ENCODE measurements at regions not wholly inside any gene's neighbourhood (a gene's known extent, or its start where the extent isn't known, plus 50 kb on each side); places are given as distances from the start of the nearest gene placed in this dataset.
A peak's percentile ranks its signal among the peaks of the same experiment; 100 is the strongest.
"Not testable (repeated sequence)": the region's sequence is repeated elsewhere in the genome, so short reads cannot be mapped to it uniquely, and the experiment has no call there.

DNA sequence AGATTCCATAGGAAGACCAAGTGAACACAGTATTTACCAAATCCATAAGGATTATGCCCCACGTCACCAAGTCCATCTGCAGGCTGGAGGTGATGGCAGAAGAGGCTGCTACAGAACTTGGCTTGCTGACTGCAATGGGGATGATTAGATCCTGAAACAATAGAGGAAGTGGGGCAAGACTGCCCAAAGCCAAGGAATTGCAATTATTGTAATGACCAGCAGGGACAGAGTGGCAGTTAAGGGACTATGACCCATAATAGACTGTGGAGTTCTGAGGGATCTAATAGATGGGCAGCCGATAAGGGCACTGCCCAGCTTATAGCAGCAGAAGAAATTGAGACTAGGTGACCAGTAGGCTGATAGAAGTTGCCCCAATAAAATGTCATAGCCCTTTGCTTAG, 108.4 kb downstream of the MINAR1 start:
- no peak for DNase-seq

DNA sequence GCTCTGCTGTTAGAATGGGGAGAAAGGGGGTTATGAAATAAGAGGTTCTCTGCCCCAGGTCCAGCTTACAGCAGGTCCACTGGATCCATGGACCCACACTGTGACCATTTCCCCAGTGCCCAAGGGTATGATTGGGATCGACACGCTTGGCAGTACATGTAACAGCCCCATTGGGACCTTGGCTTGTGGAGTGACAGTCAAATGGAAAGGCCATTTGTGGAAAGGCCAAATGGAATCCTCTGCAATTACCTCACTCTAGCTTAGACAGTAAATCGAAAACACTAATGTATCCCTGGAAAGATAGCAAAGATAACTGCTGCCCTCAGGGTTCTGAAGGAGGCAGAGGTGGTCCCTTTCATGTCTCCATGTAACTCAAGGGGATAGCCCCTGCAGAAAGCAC, 109.1 kb downstream of the MINAR1 start:
- no peak for DNase-seq

DNA sequence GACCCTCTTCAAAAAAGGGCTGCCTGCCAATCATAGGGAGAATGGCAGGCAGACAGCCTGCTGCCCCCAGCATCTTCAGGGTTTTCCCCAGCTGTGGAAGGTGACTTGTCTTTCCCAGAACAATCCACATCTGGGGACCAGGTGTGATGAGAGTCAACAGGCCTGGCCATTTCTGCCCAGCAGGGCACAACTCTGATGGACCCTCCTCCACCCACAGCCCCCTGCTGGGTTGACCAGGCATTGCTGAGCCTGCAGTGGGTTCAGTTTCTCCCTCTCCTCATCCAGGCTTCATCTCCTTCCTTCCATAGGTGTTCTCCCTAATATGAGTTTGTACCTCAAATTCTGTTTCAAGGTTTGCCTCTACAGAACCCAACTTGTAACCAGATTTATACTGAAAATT, 111.0 kb downstream of the MINAR1 start:
- DNase-seq, result no peak

DNA sequence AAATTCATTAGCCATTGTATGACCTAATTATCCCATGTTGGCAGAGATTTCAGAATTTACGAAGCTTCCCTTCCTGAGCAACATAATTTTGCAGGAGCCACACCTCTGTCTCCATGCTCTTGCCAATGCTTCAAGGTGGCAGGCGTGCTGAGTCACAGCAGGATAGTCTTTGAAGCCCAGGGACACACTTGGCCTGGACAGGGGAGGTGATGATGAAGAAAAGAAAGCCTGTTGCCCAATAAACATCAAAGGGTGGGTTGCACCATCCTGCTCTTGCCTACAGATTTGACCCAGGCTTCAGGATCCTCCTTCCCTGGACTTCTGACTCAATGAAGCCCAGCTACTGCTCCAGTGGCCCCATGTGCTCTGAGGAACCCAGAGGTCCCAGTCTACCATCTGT, 117.1 kb downstream of the MINAR1 start:
- DNase-seq, result no peak

DNA sequence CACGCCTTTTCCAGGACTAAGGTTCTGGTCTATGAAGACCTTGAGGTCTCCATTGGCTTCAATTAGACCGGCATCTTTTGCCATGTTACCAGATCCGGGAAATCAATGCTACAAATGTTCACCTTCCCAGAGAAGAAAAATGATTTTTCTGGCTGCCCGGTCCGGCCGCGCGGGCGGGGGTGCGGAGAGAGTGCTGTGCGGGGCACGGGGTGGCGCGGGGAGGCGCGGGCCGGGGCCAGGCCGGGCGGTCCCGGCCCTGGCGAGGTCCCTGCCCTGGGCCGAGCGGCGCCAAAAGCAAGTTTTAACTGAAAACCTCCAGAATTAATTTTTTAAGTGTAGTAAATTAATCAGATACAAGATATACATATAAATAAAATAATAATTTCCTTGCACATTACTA, 128.2 kb downstream of the MINAR1 start:
- DNase-seq, result no peak

DNA sequence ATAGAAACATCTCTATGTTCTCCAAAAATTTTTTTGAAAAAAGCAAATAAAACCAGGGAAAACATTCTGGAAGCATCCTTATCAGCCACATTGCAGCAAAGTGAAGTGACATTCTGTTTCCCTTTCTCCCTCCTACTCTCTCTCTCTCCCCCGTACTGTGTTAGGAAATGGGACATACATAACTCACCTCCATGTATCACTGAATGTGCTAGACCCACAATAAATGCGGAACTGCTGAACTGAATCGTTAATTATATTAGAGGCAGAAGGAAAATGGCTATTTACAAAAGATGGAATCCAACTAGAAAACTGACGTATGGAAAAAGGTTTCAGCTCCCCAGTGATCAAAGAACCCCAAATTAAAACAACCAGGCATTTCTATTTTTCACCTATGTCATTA, 129.8 kb downstream of the MINAR1 start:
- no peak for DNase-seq

DNA sequence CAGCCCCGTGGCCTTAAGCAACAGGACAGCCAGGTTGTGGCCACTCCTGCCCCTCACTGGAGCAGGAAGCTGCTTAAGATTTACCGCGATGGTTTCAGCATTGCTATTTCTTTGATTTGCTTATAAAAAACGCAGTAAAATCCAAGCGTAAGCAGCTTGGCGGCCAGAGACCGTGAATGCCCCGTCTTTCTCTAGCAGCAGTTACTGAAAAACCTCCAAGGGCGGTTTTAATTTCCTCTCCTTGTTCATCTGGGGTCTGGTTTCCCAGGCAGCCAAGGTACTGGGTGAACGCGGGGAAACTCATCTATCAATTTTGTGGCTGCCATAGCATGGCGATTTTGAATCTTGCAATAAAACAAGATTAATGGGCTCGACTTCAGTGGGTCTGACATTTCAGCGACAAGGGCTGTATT, 130.3 kb downstream of the MINAR1 start:
- DNase-seq, result no peak

DNA sequence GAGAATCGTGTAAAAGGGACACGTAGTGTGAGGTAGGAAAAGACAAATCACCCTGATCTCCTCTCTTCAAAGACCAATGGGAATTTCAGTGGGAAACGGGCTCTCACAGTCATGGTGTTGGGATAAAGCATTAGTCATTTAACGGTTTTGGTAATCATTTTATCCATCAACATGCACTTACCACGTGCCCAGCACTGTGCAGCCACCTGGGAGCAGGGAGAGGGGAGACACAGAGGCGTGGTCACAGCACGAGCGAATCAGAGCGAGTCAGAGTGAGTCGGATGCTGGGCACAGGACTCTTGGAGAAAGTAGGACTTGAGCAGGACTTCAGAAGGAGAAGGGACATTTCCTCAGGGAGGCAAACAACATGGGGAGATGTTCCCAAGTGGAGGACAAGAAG, 130.8 kb downstream of the MINAR1 start:
- no peak for DNase-seq

DNA sequence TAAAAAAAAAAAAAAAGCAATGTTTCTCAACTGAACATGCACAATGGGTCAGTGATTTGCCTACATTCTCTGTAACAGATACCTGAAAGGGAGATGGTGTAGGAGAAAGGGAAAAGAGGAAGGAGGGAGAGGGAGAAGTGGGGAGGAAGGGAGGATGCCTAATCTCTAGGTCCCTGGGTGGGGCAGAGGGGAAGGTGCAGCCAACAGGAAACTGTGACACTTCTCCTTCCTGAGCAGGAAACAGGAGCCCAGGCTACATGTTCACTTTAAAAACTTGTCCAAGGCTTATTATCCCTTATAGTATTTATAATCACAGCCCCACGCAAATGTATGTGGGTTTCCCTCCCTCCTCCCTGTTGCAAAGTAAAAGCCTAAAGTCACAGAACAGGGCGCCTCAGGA, 137.9 kb downstream of the MINAR1 start:
- DNase-seq, result no peak

DNA sequence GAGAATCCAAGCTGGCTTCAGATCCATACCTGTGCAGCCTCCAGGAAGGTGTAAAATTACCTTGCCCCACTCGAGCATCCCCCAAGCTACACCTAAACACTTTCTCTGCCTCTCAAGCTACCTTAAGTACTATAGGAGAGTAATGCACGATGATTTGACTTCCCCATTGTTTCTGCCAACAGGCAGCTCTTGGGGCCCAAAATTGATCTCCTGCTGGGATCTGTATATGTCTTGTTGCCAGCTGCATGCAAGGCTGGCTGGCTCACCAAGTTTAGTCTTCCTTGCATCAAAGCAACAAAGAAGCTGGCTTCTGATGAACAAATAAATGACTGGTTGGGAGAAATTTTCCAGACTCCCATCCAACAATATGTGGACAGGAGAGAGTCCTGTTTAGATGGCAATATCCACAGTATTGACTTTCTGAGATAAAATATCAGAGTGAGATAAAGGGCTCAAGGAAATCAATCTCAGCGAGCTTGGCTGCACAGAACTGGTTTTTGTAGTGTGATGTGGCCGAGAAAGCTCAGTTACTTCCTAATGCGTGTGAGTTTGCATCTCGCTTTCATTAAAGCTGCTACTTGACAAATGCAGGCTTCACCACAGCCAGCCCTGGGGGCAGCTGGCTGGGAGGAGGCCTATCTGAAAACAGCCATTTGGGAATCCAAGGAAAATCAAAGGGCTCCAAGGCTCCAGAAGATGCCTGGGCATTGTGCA, 140.7 kb downstream of the MINAR1 start:
- DNase-seq, result no peak

DNA sequence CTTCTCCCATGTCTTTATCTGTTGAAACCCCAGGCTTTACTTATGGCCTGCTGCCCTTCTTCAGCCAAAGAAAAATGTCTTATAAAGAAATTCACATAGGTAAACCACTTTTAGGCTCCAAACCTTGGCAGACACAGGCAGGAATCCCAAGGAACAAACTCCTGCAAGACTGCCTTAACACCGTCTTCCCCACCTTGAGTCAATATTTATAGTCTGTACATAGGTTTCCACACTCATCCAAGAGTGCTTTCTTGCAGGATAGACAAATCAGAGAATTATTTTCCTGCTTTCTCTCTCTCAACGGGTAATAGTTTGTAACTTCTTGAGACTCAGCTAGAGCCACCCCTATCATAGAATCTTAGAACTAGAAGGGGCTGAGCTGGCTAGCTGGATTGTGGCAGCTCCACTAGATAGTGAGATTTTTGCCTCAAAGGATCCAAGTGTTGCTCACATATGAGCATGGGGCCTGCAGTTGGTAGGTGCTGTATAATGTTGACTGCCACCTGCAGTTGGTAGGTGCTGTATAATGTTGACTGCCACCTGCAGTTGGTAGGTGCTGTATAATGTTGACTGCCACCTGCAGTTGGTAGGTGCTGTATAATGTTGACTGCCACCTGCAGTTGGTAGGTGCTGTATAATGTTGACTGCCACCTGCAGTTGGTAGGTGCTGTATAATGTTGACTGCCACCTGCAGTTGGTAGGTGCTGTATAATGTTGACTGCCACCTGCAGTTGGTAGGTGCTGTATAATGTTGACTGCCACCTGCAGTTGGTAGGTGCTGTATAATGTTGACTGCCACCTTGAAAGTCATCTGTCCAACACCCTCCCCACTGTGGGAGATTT, 142.5 kb downstream of the MINAR1 start:
- not testable (repeated sequence) for DNase-seq

DNA sequence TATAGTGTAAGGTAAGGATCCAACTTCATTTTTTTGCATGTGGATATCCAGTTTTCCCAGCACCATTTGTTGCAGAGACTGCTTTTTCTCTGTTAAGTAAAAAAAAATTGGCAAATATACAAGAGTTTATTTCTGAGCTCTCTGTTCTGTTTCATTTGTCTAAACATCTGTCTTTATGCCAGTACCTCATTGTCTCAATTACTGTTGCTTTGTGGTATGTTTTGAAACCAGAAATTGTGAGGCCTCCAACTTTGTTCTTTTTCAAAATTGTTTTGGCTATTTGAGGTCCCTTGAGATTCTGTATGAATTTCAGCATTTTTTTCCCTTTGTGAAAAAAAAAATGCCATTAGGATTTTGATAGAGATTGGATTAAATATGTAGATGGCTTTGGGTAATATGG, 150.5 kb downstream of the MINAR1 start:
- DNase-seq, result no peak

DNA sequence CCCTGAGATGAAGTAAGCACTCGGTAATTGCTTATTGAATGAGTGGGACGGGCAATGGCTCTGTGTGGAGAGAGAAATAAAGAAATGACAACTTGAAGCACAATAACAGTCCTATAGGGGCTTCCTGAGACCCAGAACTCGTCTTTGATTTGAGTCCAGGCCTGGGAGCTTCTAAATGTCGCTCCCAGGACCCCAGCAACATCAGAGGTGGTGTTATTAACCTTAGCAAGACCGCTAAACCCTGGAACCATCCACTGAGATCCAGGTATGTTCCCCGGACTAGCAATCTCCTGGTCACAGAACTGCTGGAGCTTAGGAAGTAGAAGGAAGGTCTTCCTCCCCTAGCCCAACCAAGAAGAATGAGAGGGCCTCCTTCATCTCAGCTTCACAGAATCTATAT, 160.0 kb downstream of the MINAR1 start:
- no peak for DNase-seq

DNA sequence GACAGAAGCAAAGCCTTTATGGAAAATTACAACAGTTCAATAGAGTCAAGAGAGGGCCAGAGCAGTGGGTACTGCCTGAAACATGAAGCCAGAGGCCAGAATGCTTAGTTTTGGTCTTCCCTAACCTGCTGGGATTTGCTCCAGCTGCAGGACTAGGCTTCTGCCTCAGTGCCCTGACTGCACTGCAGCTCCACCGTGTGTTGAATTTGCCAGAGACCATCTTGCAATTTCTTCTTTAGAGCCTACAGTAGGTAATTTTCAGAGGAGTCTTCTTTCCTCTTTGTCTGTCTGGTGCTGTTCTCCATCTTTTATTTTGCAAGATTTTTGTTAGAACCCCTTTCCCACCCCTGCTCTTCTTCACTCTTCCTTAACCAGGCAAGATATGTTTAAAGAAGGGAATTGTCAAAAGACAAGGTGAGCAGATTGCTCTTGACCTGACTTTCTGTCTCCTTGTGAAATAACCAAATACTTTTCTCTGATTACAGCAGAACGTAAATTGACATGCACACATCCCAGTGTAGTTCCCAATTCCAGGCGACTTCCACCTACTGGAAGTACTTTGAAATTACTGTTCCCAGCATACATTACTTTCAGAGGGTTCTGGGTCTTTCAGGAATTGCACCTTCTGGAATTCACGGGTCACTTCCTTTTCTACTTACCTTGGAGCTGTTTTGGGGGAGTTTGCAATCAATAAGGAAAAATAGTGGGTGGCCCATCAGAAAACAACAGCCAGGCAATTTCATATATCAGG, 161.2 kb downstream of the MINAR1 start:
- no peak for DNase-seq

DNA sequence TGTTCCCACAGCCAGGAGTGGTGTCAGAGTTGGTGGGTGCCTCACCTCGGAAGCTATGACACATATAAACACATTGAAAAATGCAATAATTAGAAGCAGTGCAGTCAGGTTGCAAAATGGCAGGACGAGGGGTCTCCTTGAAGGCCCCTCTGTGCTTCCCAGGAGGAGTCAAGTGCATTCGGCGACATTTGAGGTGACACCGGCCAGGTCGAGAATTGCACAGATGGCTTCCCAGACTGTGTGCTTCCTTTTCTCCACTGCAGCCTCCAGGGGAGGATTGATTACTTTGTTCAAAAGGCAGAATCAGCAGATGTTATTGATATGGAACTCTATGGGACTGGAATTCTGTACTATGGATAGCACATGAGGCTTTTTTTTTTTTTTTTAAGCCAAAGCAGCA, 163.2 kb downstream of the MINAR1 start:
- no peak for DNase-seq

DNA sequence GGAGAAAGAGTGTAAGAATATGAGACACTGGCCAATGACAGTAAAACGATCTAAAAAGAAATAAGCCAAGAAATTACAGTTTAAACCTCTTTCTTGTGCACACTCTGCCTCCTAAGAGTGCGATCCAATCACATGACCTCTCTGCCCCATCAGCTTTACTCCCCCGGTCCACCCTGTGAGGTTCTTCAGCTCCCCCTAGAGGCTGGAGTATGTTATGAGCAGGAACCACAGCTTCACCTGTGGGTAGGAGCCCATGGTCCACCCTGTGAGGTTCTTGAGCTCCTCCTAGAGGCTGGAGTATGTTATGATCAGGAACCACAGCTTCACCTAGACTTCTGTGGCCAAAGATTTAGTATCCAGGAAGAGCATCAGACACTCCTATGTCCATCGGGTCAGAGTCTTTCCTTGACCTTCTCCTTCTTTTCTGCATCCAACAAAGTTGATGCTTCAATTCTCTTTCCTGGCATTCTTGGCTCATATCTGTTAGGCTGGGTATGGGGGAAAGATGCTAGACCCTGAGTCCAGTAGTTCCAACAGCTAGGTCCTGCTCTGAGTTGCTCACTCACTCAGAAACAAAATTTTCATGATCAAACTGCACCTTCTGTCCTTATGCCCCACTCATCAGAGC, 164.0 kb downstream of the MINAR1 start:
- DNase-seq, result peak; percentile 21

DNA sequence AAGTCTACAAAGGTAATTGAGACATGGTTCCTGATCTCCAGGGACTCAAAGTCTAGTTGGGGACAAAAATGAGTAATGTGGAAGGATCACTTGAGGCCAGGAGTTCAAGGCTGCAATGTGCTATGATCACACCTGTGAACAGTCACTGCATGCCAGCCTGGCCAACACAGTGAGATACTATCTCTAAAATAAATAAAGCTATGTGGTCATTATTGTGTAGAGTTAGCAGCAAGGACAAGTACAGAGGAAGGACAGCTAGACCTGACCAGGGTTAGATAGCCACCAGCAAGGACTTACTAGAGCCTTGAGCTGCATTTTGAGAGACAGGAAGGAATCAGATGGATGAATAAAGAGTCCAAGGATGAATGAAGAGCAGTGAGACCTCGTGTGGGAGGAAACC, 166.5 kb downstream of the MINAR1 start:
- DNase-seq, result no peak

DNA sequence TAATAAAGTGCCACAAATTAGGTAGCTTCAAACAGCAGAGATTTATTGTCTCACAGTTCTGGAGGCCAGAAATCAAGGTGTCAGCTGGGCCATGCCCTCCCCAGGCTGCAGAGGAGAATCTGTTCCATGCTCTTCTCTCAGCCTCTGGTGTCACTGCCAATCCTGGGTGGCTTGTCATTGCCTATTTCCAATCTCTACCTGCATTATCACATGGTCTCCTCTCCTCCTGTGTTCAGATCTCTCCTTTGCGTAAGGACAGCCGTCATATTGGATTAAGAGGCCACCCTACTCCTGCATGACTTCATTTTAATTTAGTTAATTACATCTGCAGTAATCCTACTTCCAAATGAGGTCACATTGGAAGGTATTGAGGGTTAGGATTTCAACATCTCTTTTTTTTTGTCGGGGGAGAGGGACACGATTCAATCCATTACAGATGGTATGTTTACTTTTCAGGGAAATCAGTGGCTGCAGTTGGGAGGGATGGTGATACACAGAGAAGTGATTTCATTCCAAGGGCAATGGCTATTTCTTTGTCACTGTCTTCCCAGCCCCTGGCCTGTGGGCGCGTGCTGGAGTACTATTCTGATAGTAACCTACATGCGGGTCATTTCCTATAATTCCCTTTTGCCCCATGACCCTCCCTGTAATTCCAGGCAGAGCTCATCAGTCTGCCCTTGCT, 169.4 kb downstream of the MINAR1 start:
- no peak for DNase-seq

DNA sequence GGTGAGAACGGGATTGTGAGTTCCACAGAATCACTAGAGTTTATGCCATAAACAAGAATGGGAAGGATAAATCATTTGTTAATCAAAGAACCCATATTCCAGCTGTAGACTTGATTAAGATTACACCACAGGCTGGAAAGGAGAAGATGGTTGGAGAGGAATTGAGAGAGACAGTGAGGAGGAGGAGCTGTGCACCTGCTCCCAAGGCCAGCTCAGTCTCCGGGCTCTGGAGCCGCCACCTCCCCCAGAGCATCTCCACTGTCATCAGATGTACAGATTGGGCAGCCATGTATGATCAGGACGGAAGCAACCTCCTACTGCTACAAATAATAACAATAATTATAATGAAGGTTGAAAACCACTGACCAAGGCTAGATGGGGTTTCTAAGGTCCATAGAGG, 170.0 kb downstream of the MINAR1 start:
- DNase-seq, result no peak

DNA sequence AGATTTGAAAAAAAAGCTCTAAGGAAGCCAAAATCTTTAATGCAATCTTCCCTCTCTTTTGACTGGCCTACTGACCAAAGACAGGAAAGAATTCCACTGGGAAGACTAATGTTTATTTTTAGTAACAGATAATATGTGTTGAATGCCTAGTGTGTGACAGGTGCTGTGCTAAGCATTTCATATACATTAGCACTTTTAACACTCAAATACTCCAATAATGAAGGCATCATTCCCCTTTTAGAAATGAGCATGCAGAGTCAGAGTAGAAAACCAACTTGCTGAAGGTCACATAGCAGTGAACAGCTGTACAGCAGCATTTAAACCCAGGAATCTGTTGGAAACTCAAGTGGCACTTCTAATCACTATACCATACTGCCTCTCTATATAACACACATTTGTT, 170.6 kb downstream of the MINAR1 start:
- DNase-seq, result no peak

DNA sequence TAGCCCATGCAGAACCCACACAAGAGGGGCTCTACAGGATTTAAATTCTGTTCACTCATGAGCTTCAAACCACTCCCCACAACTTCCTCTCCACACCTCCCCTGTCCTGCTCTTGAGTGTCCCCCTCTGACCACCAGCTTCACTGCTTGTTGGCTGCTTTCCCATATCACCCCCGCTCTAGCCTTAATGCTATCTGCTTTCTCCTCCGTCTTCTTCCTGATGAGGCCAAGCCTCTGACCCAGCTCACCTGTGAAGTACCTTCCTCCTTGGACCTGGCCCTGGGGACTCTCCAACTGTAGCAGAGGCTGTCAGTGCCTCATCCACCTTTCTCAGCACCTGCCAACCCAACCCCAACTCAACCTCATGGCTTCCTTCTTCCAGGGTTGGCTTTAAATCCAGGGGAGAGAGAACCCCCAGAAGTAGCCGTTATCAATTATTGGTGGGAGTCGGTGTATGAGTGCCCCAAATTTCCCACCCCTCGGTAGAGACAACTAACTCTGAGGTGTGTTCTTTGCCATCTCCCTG, 174.8 kb downstream of the MINAR1 start:
- no peak for DNase-seq

DNA sequence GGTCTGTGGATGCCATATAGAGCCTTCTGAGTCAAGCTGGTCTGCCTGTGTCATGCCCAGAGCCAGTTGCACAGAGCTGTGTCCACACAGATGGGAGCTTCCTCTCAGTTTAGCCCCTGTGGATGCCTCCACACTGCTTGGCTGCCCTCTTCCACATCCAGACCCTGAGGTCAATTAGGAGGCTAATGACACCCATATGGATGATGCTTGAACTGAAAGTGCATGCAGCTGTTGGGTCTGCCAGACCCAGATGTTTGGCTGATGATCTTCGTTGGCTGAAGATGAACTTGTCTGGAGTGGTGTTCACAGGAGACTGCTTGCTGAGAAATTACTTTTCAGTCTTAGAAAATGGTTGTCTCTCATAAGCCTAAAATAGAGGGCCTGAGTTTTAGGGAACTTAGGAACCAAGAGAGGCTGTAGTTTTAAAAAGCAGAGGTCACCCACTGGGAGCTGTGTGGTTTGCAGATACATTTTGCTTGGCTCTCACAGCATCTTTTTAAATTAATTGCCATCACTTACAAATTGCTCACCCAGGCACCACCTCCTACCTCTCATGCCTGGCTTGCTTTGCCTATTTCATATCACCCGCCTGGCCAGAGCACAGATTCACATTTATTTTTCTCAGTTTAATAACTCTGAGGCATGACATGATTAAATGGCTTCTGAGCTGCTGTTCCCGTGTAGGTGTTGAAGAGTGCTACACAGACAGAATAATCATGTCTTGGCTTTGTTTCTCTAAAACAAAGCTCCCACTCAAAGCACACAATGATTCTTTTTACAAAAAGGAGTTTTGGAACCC, 176.1 kb downstream of the MINAR1 start:
- no peak for DNase-seq
